ENCODE measurements at regions not wholly inside any gene's neighbourhood (a gene's known extent, or its start where the extent isn't known, plus 50 kb on each side); places are given as distances from the start of the nearest gene placed in this dataset.
"Not testable (repeated sequence)": the region's sequence is repeated elsewhere in the genome, so short reads cannot be mapped to it uniquely, and the experiment has no call there.

GRCh38 chr14:105712670-105713069 lies 186.3 kb downstream of the TMEM121 start:
- H3K9me3 ChIP-seq (ENCODE audit: insufficient read depth, low read depth, low read length), result peaks cover 32% of the 10 kb centered on the region
- not testable (repeated sequence) for H3K4me3 ChIP-seq (ENCODE audit: low read length); H3K27ac ChIP-seq (ENCODE audit: low read depth, low read length); H3K27me3 ChIP-seq (ENCODE audit: insufficient read depth, low read length); H3K9ac ChIP-seq (ENCODE audit: low read depth, low read length); H3K4me1 ChIP-seq (ENCODE audit: insufficient read depth, low read length); H3K36me3 ChIP-seq (ENCODE audit: insufficient read depth, low read length)
- WGBS, result 66% methylated on average over 6 of the region's 18 CpGs

- not testable (repeated sequence) for H3K27ac ChIP-seq (ENCODE audit: low read depth, low read length); H3K9ac ChIP-seq (ENCODE audit: low read depth, low read length); H3K4me3 ChIP-seq (ENCODE audit: low read length); H3K4me1 ChIP-seq (ENCODE audit: insufficient read depth, low read length); H3K27me3 ChIP-seq (ENCODE audit: insufficient read depth, low read length); H3K36me3 ChIP-seq (ENCODE audit: insufficient read depth, low read length)
- H3K9me3 ChIP-seq (ENCODE audit: insufficient read depth, low read depth, low read length), result peaks cover 27% of the 10 kb centered on the region
- 80% methylated on average over 17 of the region's 17 CpGs for WGBS
These were observed 186.8 kb downstream of the TMEM121 start for GRCh38 chr14:105713160-105713559.

GRCh38 chr14:105713836-105714235 lies 187.5 kb downstream of the TMEM121 start:
- 81% methylated on average over 8 of the region's 10 CpGs for WGBS
- not testable (repeated sequence) for H3K27ac ChIP-seq (ENCODE audit: low read depth, low read length); H3K4me3 ChIP-seq (ENCODE audit: low read length); H3K4me1 ChIP-seq (ENCODE audit: insufficient read depth, low read length); H3K27me3 ChIP-seq (ENCODE audit: insufficient read depth, low read length); H3K9ac ChIP-seq (ENCODE audit: low read depth, low read length); H3K36me3 ChIP-seq (ENCODE audit: insufficient read depth, low read length)
- peaks cover 20% of the 10 kb centered on the region for H3K9me3 ChIP-seq (ENCODE audit: insufficient read depth, low read depth, low read length)

- H3K4me1 ChIP-seq (ENCODE audit: insufficient read depth, low read length); H3K4me3 ChIP-seq (ENCODE audit: low read length); H3K9ac ChIP-seq (ENCODE audit: low read depth, low read length); H3K36me3 ChIP-seq (ENCODE audit: insufficient read depth, low read length); H3K27ac ChIP-seq (ENCODE audit: low read depth, low read length); H3K9me3 ChIP-seq (ENCODE audit: insufficient read depth, low read depth, low read length); H3K27me3 ChIP-seq (ENCODE audit: insufficient read depth, low read length): not testable (repeated sequence)
- 82% methylated on average over 3 of the region's 7 CpGs for WGBS
These were observed 192.4 kb downstream of the TMEM121 start for GRCh38 chr14:105718787-105719186.

GRCh38 chr14:105720106-105720505 lies 193.7 kb downstream of the TMEM121 start:
- H3K9ac ChIP-seq (ENCODE audit: low read depth, low read length); H3K4me1 ChIP-seq (ENCODE audit: insufficient read depth, low read length); H3K4me3 ChIP-seq (ENCODE audit: low read length); H3K27me3 ChIP-seq (ENCODE audit: insufficient read depth, low read length); H3K36me3 ChIP-seq (ENCODE audit: insufficient read depth, low read length); H3K27ac ChIP-seq (ENCODE audit: low read depth, low read length): not testable (repeated sequence)
- 80% methylated on average over 1 of the region's 12 CpGs for WGBS
- peaks cover 11% of the 10 kb centered on the region; the same call in 1 of the 2 replicates for H3K9me3 ChIP-seq (ENCODE audit: insufficient read depth, low read depth, low read length)

GRCh38 chr14:105720852-105721601 lies 194.6 kb downstream of the TMEM121 start:
- not testable (repeated sequence) for H3K9ac ChIP-seq (ENCODE audit: low read depth, low read length); H3K27ac ChIP-seq (ENCODE audit: low read depth, low read length); H3K4me3 ChIP-seq (ENCODE audit: low read length); H3K36me3 ChIP-seq (ENCODE audit: insufficient read depth, low read length); H3K4me1 ChIP-seq (ENCODE audit: insufficient read depth, low read length); H3K27me3 ChIP-seq (ENCODE audit: insufficient read depth, low read length)
- H3K9me3 ChIP-seq (ENCODE audit: insufficient read depth, low read depth, low read length), result peaks cover 11% of the 10 kb centered on the region; the same call in 1 of the 2 replicates
- 74% methylated on average over 13 of the region's 23 CpGs for WGBS

- not testable (repeated sequence) for H3K4me1 ChIP-seq (ENCODE audit: insufficient read depth, low read length); H3K36me3 ChIP-seq (ENCODE audit: insufficient read depth, low read length); H3K27me3 ChIP-seq (ENCODE audit: insufficient read depth, low read length); H3K27ac ChIP-seq (ENCODE audit: low read depth, low read length); H3K9ac ChIP-seq (ENCODE audit: low read depth, low read length); H3K4me3 ChIP-seq (ENCODE audit: low read length)
- H3K9me3 ChIP-seq (ENCODE audit: insufficient read depth, low read depth, low read length), result peaks cover 11% of the 10 kb centered on the region; the same call in 1 of the 2 replicates
- WGBS, result 80% methylated on average over 16 of the region's 17 CpGs
These were observed 195.2 kb downstream of the TMEM121 start for GRCh38 chr14:105721602-105721970.

- 93% methylated on average over 38 of the region's 40 CpGs for WGBS
- not testable (repeated sequence) for H3K4me3 ChIP-seq (ENCODE audit: low read length); H3K27me3 ChIP-seq (ENCODE audit: insufficient read depth, low read length); H3K9ac ChIP-seq (ENCODE audit: low read depth, low read length); H3K27ac ChIP-seq (ENCODE audit: low read depth, low read length); H3K4me1 ChIP-seq (ENCODE audit: insufficient read depth, low read length); H3K36me3 ChIP-seq (ENCODE audit: insufficient read depth, low read length)
- peaks cover 11% of the 10 kb centered on the region; the same call in 1 of the 2 replicates for H3K9me3 ChIP-seq (ENCODE audit: insufficient read depth, low read depth, low read length)
These were observed 195.8 kb downstream of the TMEM121 start for GRCh38 chr14:105721996-105722709.

- H3K9ac ChIP-seq (ENCODE audit: low read depth, low read length); H3K27ac ChIP-seq (ENCODE audit: low read depth, low read length); H3K27me3 ChIP-seq (ENCODE audit: insufficient read depth, low read length); H3K36me3 ChIP-seq (ENCODE audit: insufficient read depth, low read length); H3K4me1 ChIP-seq (ENCODE audit: insufficient read depth, low read length); H3K4me3 ChIP-seq (ENCODE audit: low read length): not testable (repeated sequence)
- H3K9me3 ChIP-seq (ENCODE audit: insufficient read depth, low read depth, low read length), result peaks cover 12% of the 10 kb centered on the region; the same call in 1 of the 2 replicates
- WGBS, result 80% methylated on average over 3 of the region's 8 CpGs
These were observed 196.9 kb downstream of the TMEM121 start for GRCh38 chr14:105723271-105723670.

- not testable (repeated sequence) for H3K27ac ChIP-seq (ENCODE audit: low read depth, low read length); H3K27me3 ChIP-seq (ENCODE audit: insufficient read depth, low read length); H3K4me1 ChIP-seq (ENCODE audit: insufficient read depth, low read length); H3K4me3 ChIP-seq (ENCODE audit: low read length); H3K36me3 ChIP-seq (ENCODE audit: insufficient read depth, low read length); H3K9ac ChIP-seq (ENCODE audit: low read depth, low read length)
- 88% methylated on average over 15 of the region's 15 CpGs for WGBS
- peaks cover 17% of the 10 kb centered on the region; the same call in 1 of the 2 replicates for H3K9me3 ChIP-seq (ENCODE audit: insufficient read depth, low read depth, low read length)
These were observed 197.4 kb downstream of the TMEM121 start for GRCh38 chr14:105723776-105724175.

- peaks cover 36% of the 10 kb centered on the region for H3K9me3 ChIP-seq (ENCODE audit: insufficient read depth, low read depth, low read length)
- not testable (repeated sequence) for H3K27ac ChIP-seq (ENCODE audit: low read depth, low read length); H3K36me3 ChIP-seq (ENCODE audit: insufficient read depth, low read length); H3K4me3 ChIP-seq (ENCODE audit: low read length); H3K9ac ChIP-seq (ENCODE audit: low read depth, low read length); H3K27me3 ChIP-seq (ENCODE audit: insufficient read depth, low read length); H3K4me1 ChIP-seq (ENCODE audit: insufficient read depth, low read length)
- 100% methylated on average over 1 of the region's 8 CpGs for WGBS
These were observed 203.5 kb downstream of the TMEM121 start for GRCh38 chr14:105729825-105730368.

Measured in HUES64 (cell line).